ENCODE measurements at regions not wholly inside any gene's neighbourhood (a gene's known extent, or its start where the extent isn't known, plus 50 kb on each side); places are given as distances from the start of the nearest gene placed in this dataset.

DNA sequence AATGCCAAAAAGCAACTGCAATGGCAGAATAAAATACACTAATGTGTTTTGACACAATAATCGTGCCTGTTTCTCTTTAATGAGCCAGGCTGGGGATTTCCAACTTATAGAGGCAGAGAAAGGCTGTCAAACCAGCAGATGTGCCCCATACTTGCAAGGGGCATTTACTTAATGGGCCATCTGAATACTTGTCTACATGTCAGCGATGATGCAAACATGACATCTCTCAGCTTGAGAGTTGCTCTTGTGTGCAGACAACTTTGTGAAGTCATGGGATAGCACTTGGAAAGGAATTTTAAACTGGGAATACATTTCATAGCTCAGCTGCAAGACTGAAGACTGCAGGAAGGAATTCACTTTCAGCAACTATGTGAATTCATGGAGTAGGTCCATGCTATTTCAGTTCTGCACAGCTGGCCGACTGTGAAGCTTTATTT lies 127.4 kb upstream of the ADAMTS9 start:
- TF ChIP-seq, protein P1, sequence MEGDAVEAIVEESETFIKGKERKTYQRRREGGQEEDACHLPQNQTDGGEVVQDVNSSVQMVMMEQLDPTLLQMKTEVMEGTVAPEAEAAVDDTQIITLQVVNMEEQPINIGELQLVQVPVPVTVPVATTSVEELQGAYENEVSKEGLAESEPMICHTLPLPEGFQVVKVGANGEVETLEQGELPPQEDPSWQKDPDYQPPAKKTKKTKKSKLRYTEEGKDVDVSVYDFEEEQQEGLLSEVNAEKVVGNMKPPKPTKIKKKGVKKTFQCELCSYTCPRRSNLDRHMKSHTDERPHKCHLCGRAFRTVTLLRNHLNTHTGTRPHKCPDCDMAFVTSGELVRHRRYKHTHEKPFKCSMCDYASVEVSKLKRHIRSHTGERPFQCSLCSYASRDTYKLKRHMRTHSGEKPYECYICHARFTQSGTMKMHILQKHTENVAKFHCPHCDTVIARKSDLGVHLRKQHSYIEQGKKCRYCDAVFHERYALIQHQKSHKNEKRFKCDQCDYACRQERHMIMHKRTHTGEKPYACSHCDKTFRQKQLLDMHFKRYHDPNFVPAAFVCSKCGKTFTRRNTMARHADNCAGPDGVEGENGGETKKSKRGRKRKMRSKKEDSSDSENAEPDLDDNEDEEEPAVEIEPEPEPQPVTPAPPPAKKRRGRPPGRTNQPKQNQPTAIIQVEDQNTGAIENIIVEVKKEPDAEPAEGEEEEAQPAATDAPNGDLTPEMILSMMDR (conservative IDR thresholded peaks at IDR 0.05), result no peak
- H3K9me3 Mint-ChIP-seq, result no peaks in the 10 kb centered on the region

DNA sequence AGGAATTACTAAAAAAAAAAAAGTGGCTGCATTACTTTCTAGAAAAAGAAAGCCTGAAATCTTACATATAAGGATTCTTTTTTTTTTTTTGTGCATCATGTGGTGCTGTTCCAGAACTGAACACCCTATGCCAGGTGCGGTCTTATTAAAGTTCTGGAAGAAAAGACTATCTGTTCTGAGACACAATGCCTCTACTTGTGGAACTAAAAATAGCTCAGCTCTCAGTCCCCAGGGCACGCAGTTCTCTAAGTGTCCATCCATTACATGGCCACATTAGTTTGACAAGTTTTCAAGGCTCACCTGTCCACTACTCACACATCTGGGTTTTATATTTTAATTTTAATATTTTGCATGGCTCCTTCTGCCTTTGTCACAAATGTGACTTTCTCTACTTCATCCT lies 126.6 kb upstream of the ADAMTS9 start:
- Mint-ChIP-seq H3K4me1 (ENCODE audit: unreplicated experiment) (peaks cover 26% of the 10 kb centered on the region), H3K4me3 (no peak overlapping the region), H3K9me3 (no peaks in the 10 kb centered on the region), H3K36me3 (no peaks in the 10 kb centered on the region), H3K27me3 (peaks cover 7% of the 10 kb centered on the region), H3K27ac (no peak overlapping the region)
- no peak for DNase-seq (ENCODE audit: extremely low spot score, unreplicated experiment)
- TF ChIP-seq, protein P1 (conservative IDR thresholded peaks at IDR 0.05), result no peak

More for the DNA sequence above, 127.4 kb upstream of the ADAMTS9 start:
- Mint-ChIP-seq H3K27me3 (peaks cover 7% of the 10 kb centered on the region), H3K27ac (no peak overlapping the region), H3K4me1 (ENCODE audit: unreplicated experiment) (peaks cover 26% of the 10 kb centered on the region), H3K4me3 (no peak overlapping the region), H3K36me3 (no peaks in the 10 kb centered on the region)
- no peak for DNase-seq (ENCODE audit: extremely low spot score, unreplicated experiment)

DNA sequence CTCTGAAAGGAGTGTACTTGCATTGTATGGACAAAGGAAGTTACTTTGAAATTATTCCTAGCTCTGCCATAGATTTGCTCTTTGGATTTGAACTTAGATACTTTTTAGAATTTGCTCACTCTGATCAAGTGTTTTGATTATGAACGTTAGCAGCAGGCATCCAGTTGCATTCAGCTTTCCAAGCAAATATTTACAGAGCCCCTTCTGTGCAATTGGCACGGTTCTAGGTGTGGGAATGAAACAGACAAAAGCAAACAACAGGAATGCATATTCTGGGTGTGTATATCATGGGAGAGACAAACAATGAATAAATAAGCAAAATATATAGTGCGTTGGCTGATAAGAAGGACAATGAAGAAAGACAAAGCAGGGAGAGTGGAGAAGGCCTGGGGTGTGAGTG lies 125.5 kb upstream of the ADAMTS9 start:
- TF ChIP-seq, protein P1 (conservative IDR thresholded peaks at IDR 0.05), result no peak
- peaks cover 26% of the 10 kb centered on the region for H3K4me1 Mint-ChIP-seq (ENCODE audit: unreplicated experiment)
- no peaks in the 10 kb centered on the region for H3K9me3 Mint-ChIP-seq
- no peaks in the 10 kb centered on the region for H3K36me3 Mint-ChIP-seq
- H3K27ac Mint-ChIP-seq, result no peak overlapping the region
- H3K27me3 Mint-ChIP-seq, result peaks cover 7% of the 10 kb centered on the region
- DNase-seq (ENCODE audit: extremely low spot score, unreplicated experiment), result no peak
- no peak overlapping the region for H3K4me3 Mint-ChIP-seq

DNA sequence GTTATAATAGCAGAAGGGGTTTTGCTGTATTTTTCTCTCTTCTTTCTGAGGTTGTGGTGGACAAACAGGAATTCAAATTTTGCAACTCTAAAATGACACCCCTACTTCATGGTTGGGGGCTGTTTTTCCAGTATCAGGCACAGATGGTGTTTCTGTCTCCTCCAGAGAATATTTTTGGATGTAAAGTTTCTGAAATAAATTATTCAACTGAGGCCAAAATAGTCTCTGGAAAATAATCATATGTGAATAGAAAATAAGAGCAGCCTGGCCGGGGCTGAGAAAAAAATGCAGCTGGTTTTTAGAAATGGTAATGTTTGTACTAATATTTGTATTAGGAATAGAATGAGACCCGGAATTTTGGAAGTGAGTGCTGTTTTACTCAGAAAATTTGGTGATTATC lies 121.3 kb upstream of the ADAMTS9 start:
- peaks cover 15% of the 10 kb centered on the region for H3K4me1 Mint-ChIP-seq (ENCODE audit: unreplicated experiment)
- no peak overlapping the region for H3K27ac Mint-ChIP-seq
- no peak for DNase-seq (ENCODE audit: extremely low spot score, unreplicated experiment)
- TF ChIP-seq, protein P1 (conservative IDR thresholded peaks at IDR 0.05), result no peak
- H3K36me3 Mint-ChIP-seq, result no peaks in the 10 kb centered on the region
- no peak overlapping the region for H3K4me3 Mint-ChIP-seq
- no peaks in the 10 kb centered on the region for H3K9me3 Mint-ChIP-seq
- H3K27me3 Mint-ChIP-seq, result peaks cover 6% of the 10 kb centered on the region

DNA sequence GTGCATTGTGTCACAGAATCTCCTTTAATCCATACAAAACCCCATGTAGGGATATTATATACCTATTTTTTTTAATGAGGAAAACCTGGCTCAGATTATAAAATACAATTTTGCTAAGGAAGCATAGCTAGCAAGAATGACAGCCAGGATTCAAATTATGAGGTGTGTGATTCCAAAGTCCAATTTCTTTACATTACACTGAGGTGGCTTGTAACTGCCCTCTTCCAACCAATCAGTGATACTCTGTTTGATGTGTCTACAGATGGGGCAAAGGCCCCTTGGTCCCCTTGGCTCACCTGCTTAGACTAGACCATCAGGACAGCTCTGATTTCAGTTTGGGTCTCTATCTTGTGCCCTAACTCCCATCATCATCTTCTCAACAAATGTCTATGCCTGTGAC lies 120.3 kb upstream of the ADAMTS9 start:
- no peak for DNase-seq (ENCODE audit: extremely low spot score, unreplicated experiment)
- H3K4me3 Mint-ChIP-seq, result no peak overlapping the region
- H3K27me3 Mint-ChIP-seq, result peaks cover 3% of the 10 kb centered on the region
- no peak overlapping the region for H3K27ac Mint-ChIP-seq
- H3K4me1 Mint-ChIP-seq (ENCODE audit: unreplicated experiment), result peaks cover 5% of the 10 kb centered on the region
- no peaks in the 10 kb centered on the region for H3K9me3 Mint-ChIP-seq
- TF ChIP-seq, protein P1 (conservative IDR thresholded peaks at IDR 0.05), result no peak
- H3K36me3 Mint-ChIP-seq, result no peaks in the 10 kb centered on the region
